Mesothelial cell of epicardium (in vitro differentiated cells): ENCODE measurements at regions not wholly inside any gene's neighbourhood (a gene's known extent, or its start where the extent isn't known, plus 50 kb on each side); places are given as distances from the start of the nearest gene placed in this dataset.
"Not testable (repeated sequence)": the region's sequence is repeated elsewhere in the genome, so short reads cannot be mapped to it uniquely, and the experiment has no call there.

ENCODE experiments used
- DNase-seq, 2 experiments: peaks; one replicate each; pipeline ENCODE4 v3.0.0; 2021; ENCODE audit warnings: low spot score in 2 of 2; ENCODE audit not compliant: unreplicated experiment in 2 of 2
- H3K27ac Mint-ChIP-seq: 2 replicates; pipeline ENCODE4 v1.8.0; 2021; ENCODE audit warnings: mixed read lengths
- H3K27me3 Mint-ChIP-seq: 2 replicates; pipeline ENCODE4 v1.8.0; 2021; ENCODE audit warnings: low read depth, mixed read lengths
- H3K36me3 Mint-ChIP-seq: 2 replicates; pipeline ENCODE4 v1.8.0; 2021; ENCODE audit warnings: mixed read lengths
- H3K4me1 Mint-ChIP-seq: 2 replicates; pipeline ENCODE4 v1.8.0; 2021; ENCODE audit warnings: mixed read lengths
- H3K4me3 Mint-ChIP-seq: 2 replicates; pipeline ENCODE4 v1.8.0; 2021; ENCODE audit warnings: mild to moderate bottlenecking, moderate library complexity, mixed read lengths
- H3K9me3 Mint-ChIP-seq: 2 replicates; pipeline ENCODE4 v1.8.0; 2021; ENCODE audit warnings: mixed read lengths
- TF ChIP-seq, protein P1 (sequence below): fragments of 200-600 bp; sonication (generic); IDR thresholded peaks from one replicate; pipeline ENCODE4 v1.5.0; 2021; ENCODE audit warnings: antibody characterized with exemption; ENCODE audit not compliant: unreplicated experiment

DNA sequence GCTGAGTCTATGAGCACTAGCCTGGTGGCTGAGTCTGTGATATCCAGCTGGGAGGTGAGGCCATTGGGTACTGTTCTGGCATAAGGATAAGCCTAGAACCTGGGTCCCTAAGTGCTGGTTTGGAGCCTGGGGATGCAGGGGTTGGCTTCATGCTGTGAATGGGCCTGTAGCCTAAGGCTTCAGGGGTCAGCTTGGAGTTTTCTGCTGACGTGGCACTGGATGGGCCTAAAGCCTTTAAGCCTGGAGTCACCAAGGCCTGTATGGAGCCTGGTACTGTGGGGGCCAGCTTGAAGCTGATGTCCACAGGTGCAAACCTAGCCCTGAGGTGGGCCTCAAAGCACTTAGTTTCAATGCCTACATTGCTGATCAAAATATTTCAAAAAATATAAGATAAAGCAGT, 979.6 kb upstream of the POU3F4 start:
- Mint-ChIP-seq H3K27me3 (no peaks in the 10 kb centered on the region), H3K9me3 (peaks cover 36% of the 10 kb centered on the region), H3K36me3 (no peaks in the 10 kb centered on the region), H3K4me1 (no peaks in the 10 kb centered on the region), H3K27ac (no peak overlapping the region), H3K4me3 (no peak overlapping the region)
- no peak for DNase-seq
- TF ChIP-seq, protein P1, sequence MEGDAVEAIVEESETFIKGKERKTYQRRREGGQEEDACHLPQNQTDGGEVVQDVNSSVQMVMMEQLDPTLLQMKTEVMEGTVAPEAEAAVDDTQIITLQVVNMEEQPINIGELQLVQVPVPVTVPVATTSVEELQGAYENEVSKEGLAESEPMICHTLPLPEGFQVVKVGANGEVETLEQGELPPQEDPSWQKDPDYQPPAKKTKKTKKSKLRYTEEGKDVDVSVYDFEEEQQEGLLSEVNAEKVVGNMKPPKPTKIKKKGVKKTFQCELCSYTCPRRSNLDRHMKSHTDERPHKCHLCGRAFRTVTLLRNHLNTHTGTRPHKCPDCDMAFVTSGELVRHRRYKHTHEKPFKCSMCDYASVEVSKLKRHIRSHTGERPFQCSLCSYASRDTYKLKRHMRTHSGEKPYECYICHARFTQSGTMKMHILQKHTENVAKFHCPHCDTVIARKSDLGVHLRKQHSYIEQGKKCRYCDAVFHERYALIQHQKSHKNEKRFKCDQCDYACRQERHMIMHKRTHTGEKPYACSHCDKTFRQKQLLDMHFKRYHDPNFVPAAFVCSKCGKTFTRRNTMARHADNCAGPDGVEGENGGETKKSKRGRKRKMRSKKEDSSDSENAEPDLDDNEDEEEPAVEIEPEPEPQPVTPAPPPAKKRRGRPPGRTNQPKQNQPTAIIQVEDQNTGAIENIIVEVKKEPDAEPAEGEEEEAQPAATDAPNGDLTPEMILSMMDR: no peak

DNA sequence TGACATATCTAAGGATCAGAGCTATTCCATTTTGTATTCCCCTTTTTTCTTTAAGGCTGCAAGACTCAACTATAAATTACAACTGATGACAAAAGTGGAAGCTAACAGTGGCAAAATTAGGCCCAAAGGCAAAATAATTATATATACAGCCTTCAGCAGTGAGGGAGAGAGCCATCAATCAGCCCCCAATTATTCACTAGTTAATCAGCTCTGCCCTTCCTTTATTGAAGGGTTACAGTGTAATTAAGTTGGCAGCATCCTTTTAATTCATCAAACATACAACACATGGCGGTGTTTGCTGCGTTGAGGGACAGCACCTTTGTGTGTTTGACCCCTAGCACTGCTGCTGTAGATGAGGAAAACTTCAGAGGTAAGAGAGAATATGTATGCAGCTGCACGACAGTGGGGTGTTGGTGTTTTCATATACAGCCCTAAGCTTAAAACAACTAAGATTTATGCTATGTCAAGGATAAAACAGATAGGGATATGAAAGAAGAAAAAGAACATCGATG, 973.9 kb upstream of the POU3F4 start:
- no peak for DNase-seq
- Mint-ChIP-seq H3K27me3 (no peaks in the 10 kb centered on the region), H3K4me1 (no peaks in the 10 kb centered on the region), H3K27ac (no peak overlapping the region), H3K36me3 (no peaks in the 10 kb centered on the region), H3K4me3 (no peak overlapping the region), H3K9me3 (peaks cover 30% of the 10 kb centered on the region)
- TF ChIP-seq, protein P1: no peak

DNA sequence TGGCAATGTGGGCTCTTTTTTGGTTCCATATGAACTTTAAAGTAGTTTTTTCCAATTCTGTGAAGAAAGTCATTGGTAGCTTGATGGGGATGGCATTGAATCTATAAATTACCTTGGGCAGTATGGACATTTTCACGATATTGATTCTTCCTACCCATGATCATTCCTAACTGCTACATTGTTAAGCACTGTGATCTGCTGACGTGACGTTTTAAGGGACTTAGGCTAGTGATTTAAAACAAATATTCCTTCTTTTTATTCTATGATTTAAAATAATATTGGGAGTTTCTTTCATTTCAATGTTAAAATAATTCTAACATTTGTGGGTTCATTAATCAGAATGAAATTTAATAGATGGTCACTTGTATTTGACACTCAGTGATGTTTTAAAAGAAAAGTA, 970.9 kb upstream of the POU3F4 start:
- H3K27me3 Mint-ChIP-seq, H3K27ac Mint-ChIP-seq, H3K4me3 Mint-ChIP-seq, DNase-seq, H3K4me1 Mint-ChIP-seq, H3K36me3 Mint-ChIP-seq: not testable (repeated sequence)
- peaks cover 29% of the 10 kb centered on the region for H3K9me3 Mint-ChIP-seq

DNA sequence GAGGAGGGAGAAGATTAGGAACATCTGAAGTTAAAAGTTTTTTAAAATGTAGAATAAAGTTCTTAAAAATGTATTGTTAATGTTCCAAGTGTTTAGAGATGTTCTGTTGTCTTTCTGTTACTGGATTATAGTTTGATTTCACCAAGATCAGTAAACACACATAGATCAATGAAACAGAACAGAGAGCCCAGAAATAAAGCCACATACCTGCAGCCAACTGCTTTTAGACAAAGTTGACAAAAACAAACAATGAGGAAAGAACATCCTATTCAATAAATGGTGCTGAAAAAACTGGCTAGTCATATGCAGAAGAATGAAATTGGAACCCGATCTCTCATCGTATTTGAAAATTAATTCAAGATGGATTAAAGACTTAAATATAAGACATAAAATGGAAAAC, 966.3 kb upstream of the POU3F4 start:
- TF ChIP-seq, protein P1: no peak
- Mint-ChIP-seq H3K27ac (no peak overlapping the region), H3K4me1 (no peaks in the 10 kb centered on the region), H3K4me3 (no peak overlapping the region), H3K9me3 (peaks cover 50% of the 10 kb centered on the region), H3K27me3 (no peaks in the 10 kb centered on the region), H3K36me3 (no peaks in the 10 kb centered on the region)
- DNase-seq: no peak

DNA sequence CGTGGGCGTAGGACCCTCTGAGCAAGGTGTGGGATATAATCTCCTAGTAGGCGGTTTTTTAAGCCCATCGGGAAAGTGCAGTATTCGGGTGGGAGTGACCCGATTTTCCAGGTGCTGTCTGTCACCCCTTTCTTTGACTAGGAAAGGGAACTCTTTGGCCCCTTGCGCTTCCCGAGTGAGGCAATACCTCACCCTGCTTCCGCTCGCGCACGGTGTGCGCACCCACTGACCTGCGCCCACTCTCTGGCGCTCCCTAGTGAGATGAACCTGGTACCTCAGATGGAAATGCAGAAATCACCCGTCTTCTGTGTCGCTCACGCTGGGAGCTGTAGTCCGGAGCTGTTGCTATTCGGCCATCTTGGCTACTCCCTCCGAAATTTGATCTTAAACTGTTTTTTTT, 955.9 kb upstream of the POU3F4 start:
- H3K4me1 Mint-ChIP-seq, DNase-seq, H3K27ac Mint-ChIP-seq, H3K27me3 Mint-ChIP-seq, H3K36me3 Mint-ChIP-seq, H3K4me3 Mint-ChIP-seq: not testable (repeated sequence)
- H3K9me3 Mint-ChIP-seq: peaks cover 44% of the 10 kb centered on the region

DNA sequence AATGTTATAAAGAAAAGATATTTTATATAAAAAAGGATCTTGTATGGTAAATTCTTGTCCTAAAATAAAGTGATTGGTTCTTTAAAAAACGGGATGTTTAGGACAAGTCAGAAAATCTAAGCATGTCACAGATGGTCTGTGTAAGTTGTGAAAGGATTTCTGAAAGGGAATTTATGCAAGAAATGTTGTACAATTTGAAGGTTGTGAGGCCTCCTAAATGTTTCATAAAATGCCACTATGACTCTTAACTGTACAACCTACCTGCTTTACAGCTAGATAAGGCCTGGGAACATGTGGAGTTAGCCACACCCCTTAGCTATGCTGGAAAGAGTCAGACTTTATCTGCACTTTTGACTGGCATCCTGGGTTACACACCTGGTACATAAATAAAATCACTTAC, 951.5 kb upstream of the POU3F4 start:
- Mint-ChIP-seq H3K27me3 (no peaks in the 10 kb centered on the region), H3K36me3 (no peaks in the 10 kb centered on the region)
- TF ChIP-seq, protein P1: no peak

DNA sequence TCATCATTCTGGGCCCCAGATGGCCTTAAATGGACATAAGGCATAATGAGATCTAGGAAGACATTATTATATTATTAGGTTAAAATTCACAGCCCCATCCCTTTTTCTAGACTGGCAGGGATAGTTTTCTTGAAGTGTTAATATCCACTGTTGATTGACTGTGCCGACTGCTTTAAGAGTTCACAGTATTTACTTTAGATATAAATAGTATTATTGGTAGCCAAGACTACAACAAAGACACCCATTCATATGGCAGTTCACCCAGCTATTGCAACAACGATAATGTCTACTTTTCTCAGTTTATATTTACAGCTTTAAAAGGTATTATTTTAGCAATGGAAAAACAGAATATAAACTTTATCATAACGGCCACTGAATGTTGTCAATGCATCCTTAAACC, 922.2 kb upstream of the POU3F4 start:
- no peak for DNase-seq
- TF ChIP-seq, protein P1: no peak
- Mint-ChIP-seq H3K36me3 (no peaks in the 10 kb centered on the region), H3K27ac (no peak overlapping the region), H3K4me3 (no peak overlapping the region), H3K27me3 (no peaks in the 10 kb centered on the region), H3K9me3 (peaks cover 35% of the 10 kb centered on the region), H3K4me1 (no peaks in the 10 kb centered on the region)

More for the DNA sequence above, 951.5 kb upstream of the POU3F4 start:
- no peak overlapping the region for H3K27ac Mint-ChIP-seq
- peaks cover 51% of the 10 kb centered on the region for H3K9me3 Mint-ChIP-seq
- no peak overlapping the region for H3K4me3 Mint-ChIP-seq
- H3K4me1 Mint-ChIP-seq: no peaks in the 10 kb centered on the region
- no peak for DNase-seq
